ENCODE measurements at regions not wholly inside any gene's neighbourhood (a gene's known extent, or its start where the extent isn't known, plus 50 kb on each side); places are given as distances from the start of the nearest gene placed in this dataset.

GRCh38 chr3:158012901-158013300 is 93.3 kb downstream of the SHOX2 start:
- FAIRE-seq = no peak

DNA sequence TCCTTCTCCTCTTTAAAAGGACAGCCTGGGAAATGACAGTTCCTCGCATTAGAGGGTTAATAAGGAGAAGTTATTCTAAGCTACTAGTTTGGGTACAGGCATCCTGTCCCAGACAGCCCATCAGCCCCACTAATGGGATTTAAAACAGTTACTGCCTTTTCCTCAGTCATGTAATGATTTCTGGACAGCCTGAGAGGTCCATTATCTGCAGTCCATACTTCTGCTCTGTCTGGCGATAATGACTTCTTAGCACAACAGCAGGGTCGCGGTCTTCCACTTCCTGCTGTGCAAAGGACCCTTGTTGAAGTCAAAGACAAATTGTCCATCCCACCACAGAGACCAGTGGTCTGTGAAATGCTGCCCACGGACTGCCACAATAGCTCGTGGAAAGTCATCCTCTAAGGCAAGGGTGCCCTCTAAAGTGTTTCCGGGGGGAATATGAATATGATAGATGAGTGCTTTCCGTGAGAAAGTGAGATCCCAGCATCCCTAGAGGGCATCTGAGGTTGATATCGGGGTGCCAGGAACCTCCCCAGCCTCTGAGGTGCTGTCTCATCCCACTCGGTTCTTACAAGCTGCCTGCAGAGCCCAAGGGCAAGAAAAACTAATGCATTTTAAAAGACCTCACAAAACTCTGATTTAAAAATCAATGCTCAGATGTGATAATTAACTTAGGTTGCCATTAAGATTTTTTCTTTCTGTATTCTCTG is 100.7 kb downstream of the SHOX2 start:
- Histone ChIP-seq H3K4me1 (ENCODE audit: control insufficient read depth, extremely low read depth, insufficient read depth, low read length) (no peaks in the 10 kb centered on the region), H3K9ac (ENCODE audit: control insufficient read depth, extremely low read depth, insufficient read depth, low read length) (no peak overlapping the region), H3K4me2 (ENCODE audit: control insufficient read depth, extremely low read depth, insufficient read depth, low read depth, low read length) (no peak overlapping the region), H3K27me3 (ENCODE audit: control insufficient read depth, extremely low read depth, insufficient read depth, low read length) (no peaks in the 10 kb centered on the region), H2AFZ (ENCODE audit: control insufficient read depth, low read length) (no peak overlapping the region), H3K36me3 (ENCODE audit: control insufficient read depth in 2 of 2, extremely low read depth in 1 of 2, insufficient read depth in 2 of 2, low read length in 2 of 2) (no peaks in the 10 kb centered on the region), H3K9me1 (ENCODE audit: control insufficient read depth, extremely low read depth, insufficient read depth, low read length) (no peaks in the 10 kb centered on the region), H3K4me3 (ENCODE audit: control insufficient read depth in 2 of 3, extremely low read depth in 1 of 3, insufficient read depth in 2 of 3, low read depth in 1 of 3, low read length in 3 of 3) (no peak overlapping the region), H3K9me3 (ENCODE audit: control insufficient read depth, low read depth, low read length) (no peaks in the 10 kb centered on the region), H4K20me1 (ENCODE audit: control insufficient read depth, extremely low read depth, insufficient read depth, low read length) (no peaks in the 10 kb centered on the region), H3K27ac (ENCODE audit: control insufficient read depth, insufficient read depth, low read length) (no peak overlapping the region), H3K79me2 (ENCODE audit: control insufficient read depth, insufficient read depth, low read length) (no peaks in the 10 kb centered on the region)
- no peak for DNase-seq (ENCODE audit: low read depth, low spot score)
- FAIRE-seq = no peak
- TF ChIP-seq, protein P1, sequence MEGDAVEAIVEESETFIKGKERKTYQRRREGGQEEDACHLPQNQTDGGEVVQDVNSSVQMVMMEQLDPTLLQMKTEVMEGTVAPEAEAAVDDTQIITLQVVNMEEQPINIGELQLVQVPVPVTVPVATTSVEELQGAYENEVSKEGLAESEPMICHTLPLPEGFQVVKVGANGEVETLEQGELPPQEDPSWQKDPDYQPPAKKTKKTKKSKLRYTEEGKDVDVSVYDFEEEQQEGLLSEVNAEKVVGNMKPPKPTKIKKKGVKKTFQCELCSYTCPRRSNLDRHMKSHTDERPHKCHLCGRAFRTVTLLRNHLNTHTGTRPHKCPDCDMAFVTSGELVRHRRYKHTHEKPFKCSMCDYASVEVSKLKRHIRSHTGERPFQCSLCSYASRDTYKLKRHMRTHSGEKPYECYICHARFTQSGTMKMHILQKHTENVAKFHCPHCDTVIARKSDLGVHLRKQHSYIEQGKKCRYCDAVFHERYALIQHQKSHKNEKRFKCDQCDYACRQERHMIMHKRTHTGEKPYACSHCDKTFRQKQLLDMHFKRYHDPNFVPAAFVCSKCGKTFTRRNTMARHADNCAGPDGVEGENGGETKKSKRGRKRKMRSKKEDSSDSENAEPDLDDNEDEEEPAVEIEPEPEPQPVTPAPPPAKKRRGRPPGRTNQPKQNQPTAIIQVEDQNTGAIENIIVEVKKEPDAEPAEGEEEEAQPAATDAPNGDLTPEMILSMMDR (optimal IDR thresholded peaks at IDR 0.05 in 1 of 3, IDR thresholded peaks at IDR 0.05 in 1 of 3, conservative IDR thresholded peaks at IDR 0.05 in 1 of 3; ENCODE audit: extremely low read depth in 1 of 3, insufficient read depth in 2 of 3, low read length in 3 of 3) = no peak
- no peak for TF ChIP-seq EZH2 (IDR thresholded peaks at IDR 0.05; ENCODE audit: low read length)
- dilution Hi-C loops (cut with MboI; ENCODE audit: extremely low pct_ligation_motif_present, low sequenced_read_pairs) = no loop called here

More at GRCh38 chr3:158012901-158013300, 93.3 kb downstream of the SHOX2 start:
- no peak for DNase-seq (ENCODE audit: low read depth, low spot score)
- Histone ChIP-seq H3K36me3 (ENCODE audit: control insufficient read depth in 2 of 2, extremely low read depth in 1 of 2, insufficient read depth in 2 of 2, low read length in 2 of 2) (no peaks in the 10 kb centered on the region), H3K4me1 (ENCODE audit: control insufficient read depth, extremely low read depth, insufficient read depth, low read length) (no peaks in the 10 kb centered on the region), H3K9me1 (ENCODE audit: control insufficient read depth, extremely low read depth, insufficient read depth, low read length) (no peaks in the 10 kb centered on the region), H4K20me1 (ENCODE audit: control insufficient read depth, extremely low read depth, insufficient read depth, low read length) (no peaks in the 10 kb centered on the region), H3K4me3 (ENCODE audit: control insufficient read depth in 2 of 3, extremely low read depth in 1 of 3, insufficient read depth in 2 of 3, low read depth in 1 of 3, low read length in 3 of 3) (no peak overlapping the region), H3K27ac (ENCODE audit: control insufficient read depth, insufficient read depth, low read length) (no peak overlapping the region), H3K9me3 (ENCODE audit: control insufficient read depth, low read depth, low read length) (no peaks in the 10 kb centered on the region), H3K79me2 (ENCODE audit: control insufficient read depth, insufficient read depth, low read length) (no peaks in the 10 kb centered on the region), H3K9ac (ENCODE audit: control insufficient read depth, extremely low read depth, insufficient read depth, low read length) (no peak overlapping the region), H3K27me3 (ENCODE audit: control insufficient read depth, extremely low read depth, insufficient read depth, low read length) (no peaks in the 10 kb centered on the region), H2AFZ (ENCODE audit: control insufficient read depth, low read length) (no peak overlapping the region), H3K4me2 (ENCODE audit: control insufficient read depth, extremely low read depth, insufficient read depth, low read depth, low read length) (no peak overlapping the region)
- TF ChIP-seq, protein P1 (optimal IDR thresholded peaks at IDR 0.05 in 1 of 3, IDR thresholded peaks at IDR 0.05 in 1 of 3, conservative IDR thresholded peaks at IDR 0.05 in 1 of 3; ENCODE audit: extremely low read depth in 1 of 3, insufficient read depth in 2 of 3, low read length in 3 of 3) = no peak
- TF ChIP-seq EZH2 (IDR thresholded peaks at IDR 0.05; ENCODE audit: low read length) = no peak
- dilution Hi-C loops (cut with MboI; ENCODE audit: extremely low pct_ligation_motif_present, low sequenced_read_pairs) = no loop called here
